Endodermal cell (in vitro differentiated cells): ENCODE measurements at regions not wholly inside any gene's neighbourhood (a gene's known extent, or its start where the extent isn't known, plus 50 kb on each side); places are given as distances from the start of the nearest gene placed in this dataset.

ENCODE experiments used
- DNase-seq: peaks from one replicate; pipeline ENCODE4 v3.0.0-alpha.2; 2017
- H3K27ac ChIP-seq: 2 replicates; pipeline ENCODE4 v1.5.1; 2013; ENCODE audit warnings: mild to moderate bottlenecking, low read depth, low read length, moderate library complexity
- H3K27me3 ChIP-seq: 2 replicates; pipeline ENCODE4 v1.6.1; 2013; ENCODE audit warnings: mild to moderate bottlenecking, low read length, moderate library complexity; ENCODE audit not compliant: insufficient read depth, control insufficient read depth, poor library complexity, severe bottlenecking
- H3K36me3 ChIP-seq: 2 replicates; pipeline ENCODE4 v1.7.0; 2013; ENCODE audit warnings: mild to moderate bottlenecking, low read length, moderate library complexity; ENCODE audit not compliant: control insufficient read depth, insufficient read depth
- H3K4me1 ChIP-seq: one replicate; pipeline ENCODE4 v1.7.0; 2013; ENCODE audit warnings: low read length; ENCODE audit not compliant: control insufficient read depth, insufficient read depth
- H3K4me3 ChIP-seq: 2 replicates; pipeline ENCODE4 v1.5.1; 2013; ENCODE audit warnings: mild to moderate bottlenecking, low read length, moderate library complexity
- H3K9ac ChIP-seq: 2 replicates; pipeline ENCODE4 v1.6.1; 2013; ENCODE audit warnings: mild to moderate bottlenecking, low read length, moderate library complexity; ENCODE audit not compliant: poor library complexity, severe bottlenecking; ENCODE audit errors: extremely low read depth
- H3K9me3 ChIP-seq: 2 replicates; pipeline ENCODE4 v1.6.1; 2013; ENCODE audit warnings: mild to moderate bottlenecking, low read length, moderate library complexity; ENCODE audit not compliant: control insufficient read depth
- H3K27ac Mint-ChIP-seq: 2 replicates; pipeline ENCODE4 v1.8.0; 2020; ENCODE audit warnings: mixed read lengths
- H3K27me3 Mint-ChIP-seq: 2 replicates; pipeline ENCODE4 v1.8.0; 2021; ENCODE audit warnings: mild to moderate bottlenecking, mixed read lengths; ENCODE audit not compliant: insufficient read depth
- H3K36me3 Mint-ChIP-seq: 2 replicates; pipeline ENCODE4 v1.8.0; 2020; ENCODE audit warnings: low read depth, mixed read lengths
- H3K4me1 Mint-ChIP-seq: 2 replicates; pipeline ENCODE4 v1.8.0; 2020; ENCODE audit warnings: mixed read lengths
- H3K4me3 Mint-ChIP-seq: 2 replicates; pipeline ENCODE4 v1.8.0; 2020; ENCODE audit warnings: mild to moderate bottlenecking, moderate library complexity, mixed read lengths
- H3K9me3 Mint-ChIP-seq: 2 replicates; pipeline ENCODE4 v1.8.0; 2020; ENCODE audit warnings: mild to moderate bottlenecking, mixed read lengths
- CTCF ChIP-seq: fragments of 200-600 bp; sonication (generic); conservative IDR thresholded peaks from 2 replicates; pipeline ENCODE4 v1.5.0; 2021; ENCODE audit warnings: antibody characterized with exemption, mild to moderate bottlenecking
- WGBS, 2 experiments: methylation state at CpG; one replicate each; pipeline versions ENCODE4 v1.1.5 to v1.1.7; 2013; ENCODE audit warnings: missing lambda C conversion rate in 2 of 2, mixed read lengths in 1 of 2; ENCODE audit not compliant: insufficient coverage in 1 of 2, insufficient read length in 1 of 2; 5-methylcytosine and 5-hydroxymethylcytosine counted together

GRCh38 chr5:109971968-109972367 is 282.2 kb downstream of the MAN2A1 start:
- Histone ChIP-seq H3K27me3 (no peaks in the 10 kb centered on the region), H3K4me3 (no peak overlapping the region), H3K9me3 (no peaks in the 10 kb centered on the region), H3K36me3 (no peaks in the 10 kb centered on the region), H3K4me1 (no peaks in the 10 kb centered on the region), H3K27ac (no peak overlapping the region), H3K9ac (no peak overlapping the region)
- H3K4me1 Mint-ChIP-seq, result no peaks in the 10 kb centered on the region
- peaks cover 7% of the 10 kb centered on the region for H3K27me3 Mint-ChIP-seq
- no peak for TF ChIP-seq CTCF
- WGBS, 2 experiments, result 91% methylated on average over 1 of the region's 1 CpG; no CpG with 5 or more reads in 1 of the 2 experiments
- no peaks in the 10 kb centered on the region for H3K9me3 Mint-ChIP-seq
- H3K36me3 Mint-ChIP-seq, result no peaks in the 10 kb centered on the region
- no peak overlapping the region for H3K4me3 Mint-ChIP-seq
- DNase-seq, result no peak
- H3K27ac Mint-ChIP-seq, result no peak overlapping the region

DNA sequence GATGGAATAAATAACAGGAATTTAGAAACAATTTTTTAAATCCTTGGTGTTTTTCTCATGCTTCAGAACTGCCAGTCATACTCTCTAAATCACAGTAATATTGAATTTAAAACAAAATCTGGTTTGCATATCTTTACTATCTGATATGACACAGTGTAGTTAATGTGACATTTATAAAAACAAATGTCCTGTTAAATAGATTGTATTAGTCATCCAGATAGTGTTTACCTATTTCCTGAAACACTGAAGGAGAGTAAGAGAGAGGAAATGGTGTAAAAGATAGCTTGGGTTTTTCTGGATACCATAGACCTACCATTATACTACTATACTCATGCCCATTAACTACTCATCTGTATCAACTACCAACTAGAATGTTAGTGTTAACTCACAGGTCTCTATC is 292.3 kb downstream of the MAN2A1 start:
- Mint-ChIP-seq H3K4me1 (peaks cover 15% of the 10 kb centered on the region), H3K4me3 (no peak overlapping the region), H3K9me3 (peaks cover 4% of the 10 kb centered on the region), H3K36me3 (no peaks in the 10 kb centered on the region), H3K27me3 (no peaks in the 10 kb centered on the region), H3K27ac (no peak overlapping the region)
- no peaks in the 10 kb centered on the region for H3K9me3 ChIP-seq
- no peak overlapping the region for H3K4me3 ChIP-seq
- no peaks in the 10 kb centered on the region for H3K4me1 ChIP-seq
- H3K9ac ChIP-seq, result no peak overlapping the region
- no peak for TF ChIP-seq CTCF
- H3K27me3 ChIP-seq, result no peaks in the 10 kb centered on the region
- no peak for DNase-seq
- no peaks in the 10 kb centered on the region for H3K36me3 ChIP-seq
- no peak overlapping the region for H3K27ac ChIP-seq

DNA sequence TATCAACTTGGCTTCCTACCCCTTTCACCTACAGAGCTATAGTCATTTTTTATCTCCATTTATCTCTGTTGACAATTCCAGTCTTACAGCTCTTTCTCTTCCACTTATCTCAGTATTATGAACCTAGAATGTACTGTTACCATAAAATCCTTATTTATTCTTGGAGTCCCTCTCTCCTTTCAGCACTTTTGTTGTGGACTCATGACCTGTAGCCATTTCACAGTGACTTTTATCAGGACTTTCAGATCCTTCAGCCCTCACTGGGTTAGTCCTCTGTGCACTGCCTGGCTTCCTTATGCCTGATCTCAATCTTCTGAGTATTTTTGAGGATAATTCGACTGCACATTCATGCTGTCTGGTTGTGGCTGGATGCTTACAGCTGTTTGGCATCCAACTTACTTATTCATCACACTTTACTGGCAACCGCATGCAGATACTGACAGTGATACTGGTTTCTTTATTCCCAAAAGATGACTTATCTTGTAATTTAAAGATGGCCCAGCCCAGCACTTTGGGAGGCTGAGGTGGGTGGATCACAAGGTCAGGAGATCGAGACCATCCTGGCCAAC is 293.3 kb downstream of the MAN2A1 start:
- no peaks in the 10 kb centered on the region for H3K27me3 Mint-ChIP-seq
- Histone ChIP-seq H3K36me3 (no peaks in the 10 kb centered on the region), H3K4me3 (no peak overlapping the region), H3K27me3 (no peaks in the 10 kb centered on the region), H3K9ac (no peak overlapping the region), H3K27ac (no peak overlapping the region), H3K4me1 (peaks cover 4% of the 10 kb centered on the region), H3K9me3 (no peaks in the 10 kb centered on the region)
- no peak overlapping the region for H3K4me3 Mint-ChIP-seq
- peaks cover 4% of the 10 kb centered on the region for H3K9me3 Mint-ChIP-seq
- no peak for DNase-seq
- 84 to 94% methylated on average over 2 to 3 of the region's 3 CpGs for WGBS, 2 experiments
- no peak for TF ChIP-seq CTCF
- H3K36me3 Mint-ChIP-seq, result no peaks in the 10 kb centered on the region
- H3K27ac Mint-ChIP-seq, result no peak overlapping the region
- H3K4me1 Mint-ChIP-seq, result peaks cover 20% of the 10 kb centered on the region
